H9 (cell line): ENCODE measurements at regions not wholly inside any gene's neighbourhood (a gene's known extent, or its start where the extent isn't known, plus 50 kb on each side); places are given as distances from the start of the nearest gene placed in this dataset.

ENCODE experiments used
- DNase-seq: peaks from one replicate; pipeline ENCODE4 v3.0.0-alpha.2; 2017
- H2AFZ ChIP-seq: one replicate; pipeline ENCODE4 v1.6.1; 2013; ENCODE audit warnings: mild to moderate bottlenecking, low read length, control low read depth, moderate library complexity
- H2AK5ac ChIP-seq: 2 replicates; pipeline ENCODE4 v1.6.1; 2013; ENCODE audit warnings: low read length, control low read depth, mixed read lengths; ENCODE audit not compliant: insufficient read length
- H2BK120ac ChIP-seq: one replicate; pipeline ENCODE4 v1.6.1; 2013; ENCODE audit warnings: low read depth, mild to moderate bottlenecking, low read length, control low read depth, inconsistent platforms; ENCODE audit not compliant: poor library complexity, severe bottlenecking
- H2BK12ac ChIP-seq: 2 replicates; pipeline ENCODE4 v1.6.1; 2013; ENCODE audit warnings: low read length, control low read depth, mixed read lengths, low read depth; ENCODE audit not compliant: insufficient read length
- H2BK15ac ChIP-seq: 2 replicates; pipeline ENCODE4 v1.6.1; 2013; ENCODE audit warnings: low read depth, low read length, control low read depth
- H2BK20ac ChIP-seq: one replicate; pipeline ENCODE4 v1.6.1; 2013; ENCODE audit warnings: low read depth, mild to moderate bottlenecking, low read length, control low read depth, inconsistent platforms; ENCODE audit not compliant: poor library complexity, severe bottlenecking
- H2BK5ac ChIP-seq: 2 replicates; pipeline ENCODE4 v1.6.1; 2013; ENCODE audit warnings: low read length, control low read depth, mixed read lengths; ENCODE audit not compliant: insufficient read length
- H3K14ac ChIP-seq: 2 replicates; pipeline ENCODE4 v1.6.1; 2013; ENCODE audit warnings: low read length, control low read depth; ENCODE audit not compliant: insufficient read depth
- H3K18ac ChIP-seq: 2 replicates; pipeline ENCODE4 v1.6.1; 2013; ENCODE audit warnings: low read depth, mild to moderate bottlenecking, mixed read lengths, low read length, control low read depth; ENCODE audit not compliant: insufficient read length
- H3K23ac ChIP-seq: 2 replicates; pipeline ENCODE4 v1.6.1; 2013; ENCODE audit warnings: low read length, control low read depth, mixed read lengths, low read depth; ENCODE audit not compliant: insufficient read length
- H3K23me2 ChIP-seq: 2 replicates; pipeline ENCODE4 v1.6.1; 2013; ENCODE audit warnings: low read depth, mild to moderate bottlenecking, mixed read lengths, low read length, control low read depth; ENCODE audit not compliant: insufficient read length, poor library complexity, severe bottlenecking
- H3K27ac ChIP-seq: 2 replicates; pipeline ENCODE4 v1.5.1; 2013; ENCODE audit warnings: low read length, control low read depth, mixed read lengths, low read depth; ENCODE audit not compliant: insufficient read length
- H3K27me3 ChIP-seq: 2 replicates; pipeline ENCODE4 v1.6.1; 2013; ENCODE audit warnings: low read length, control low read depth, inconsistent platforms; ENCODE audit not compliant: insufficient read depth
- H3K4ac ChIP-seq: 2 replicates; pipeline ENCODE4 v1.6.1; 2013; ENCODE audit warnings: low read depth, mild to moderate bottlenecking, control low read depth, inconsistent platforms, low read length, moderate library complexity
- H3K4me1 ChIP-seq: 2 replicates; pipeline ENCODE4 v1.6.1; 2013; ENCODE audit warnings: low read length, control low read depth, inconsistent platforms; ENCODE audit not compliant: insufficient read depth
- H3K4me2 ChIP-seq: 2 replicates; pipeline ENCODE4 v1.6.1; 2013; ENCODE audit warnings: low read length, control low read depth, mixed read lengths; ENCODE audit not compliant: insufficient read length, insufficient read depth
- H3K56ac ChIP-seq: 2 replicates; pipeline ENCODE4 v1.6.1; 2013; ENCODE audit warnings: low read depth, mild to moderate bottlenecking, mixed read lengths, low read length, control low read depth; ENCODE audit not compliant: insufficient read length
- H3K79me1 ChIP-seq: 2 replicates; pipeline ENCODE4 v1.6.1; 2013; ENCODE audit warnings: low read depth, mild to moderate bottlenecking, moderate library complexity, low read length, control low read depth, inconsistent platforms; ENCODE audit not compliant: insufficient read depth, poor library complexity, severe bottlenecking
- H3K79me2 ChIP-seq: 2 replicates; pipeline ENCODE4 v1.6.1; 2013; ENCODE audit warnings: low read length, control low read depth, inconsistent platforms; ENCODE audit not compliant: insufficient read depth
- H3K9ac ChIP-seq: 2 replicates; pipeline ENCODE4 v1.6.1; 2013; ENCODE audit warnings: low read length, control low read depth, mixed read lengths; ENCODE audit not compliant: insufficient read length; ENCODE audit errors: extremely low read depth
- H3K9me3 ChIP-seq: one replicate; pipeline ENCODE4 v1.6.1; 2013; ENCODE audit warnings: low read depth, low read length, inconsistent platforms; ENCODE audit not compliant: control insufficient read depth
- H3T11ph ChIP-seq: one replicate; pipeline ENCODE4 v1.6.1; 2013; ENCODE audit warnings: mild to moderate bottlenecking, low read length, control low read depth, inconsistent platforms
- H4K20me1 ChIP-seq: one replicate; pipeline ENCODE4 v1.6.1; 2013; ENCODE audit not compliant: control insufficient read depth, insufficient read length, insufficient read depth
- H4K5ac ChIP-seq: 2 replicates; pipeline ENCODE4 v1.6.1; 2013; ENCODE audit warnings: low read depth, mild to moderate bottlenecking, mixed read lengths, low read length, control low read depth; ENCODE audit not compliant: insufficient read length
- H4K8ac ChIP-seq: replicated peaks from 2 replicates; pipeline ENCODE4 v1.6.1; 2013; ENCODE audit warnings: low read length, control low read depth, mixed read lengths, low read depth; ENCODE audit not compliant: insufficient read length
- H4K91ac ChIP-seq: 2 replicates; pipeline ENCODE4 v1.6.1; 2013; ENCODE audit warnings: low read depth, mild to moderate bottlenecking, moderate library complexity, mixed read lengths, low read length, control low read depth; ENCODE audit not compliant: insufficient read length
- H3K27ac Mint-ChIP-seq, 3 experiments: 2 replicates in 2 of 3; 3 replicates in 1 of 3; pipeline ENCODE4 v1.8.0; 2020 to 2021; ENCODE audit warnings: mixed read lengths in 3 of 3, mild to moderate bottlenecking in 1 of 3, moderate library complexity in 1 of 3
- H3K27me3 Mint-ChIP-seq: 2 replicates; pipeline ENCODE4 v1.8.0; 2021; ENCODE audit warnings: low read depth, mild to moderate bottlenecking, moderate library complexity, mixed read lengths
- H3K36me3 Mint-ChIP-seq, 3 experiments: 2 replicates in 2 of 3; 3 replicates in 1 of 3; pipeline ENCODE4 v1.8.0; 2020 to 2021; ENCODE audit warnings: low read depth in 3 of 3, mixed read lengths in 3 of 3; ENCODE audit not compliant: insufficient read depth in 1 of 3
- H3K4me1 Mint-ChIP-seq, 2 experiments: 2 replicates each; pipeline ENCODE4 v1.8.0; 2020; ENCODE audit warnings: mixed read lengths in 2 of 2
- H3K4me3 Mint-ChIP-seq, 2 experiments: 2 replicates in 1 of 2; 3 replicates in 1 of 2; pipeline ENCODE4 v1.8.0; 2020 to 2021; ENCODE audit warnings: mild to moderate bottlenecking in 2 of 2, mixed read lengths in 2 of 2, moderate library complexity in 1 of 2
- H3K9me3 Mint-ChIP-seq, 2 experiments: 2 replicates in 1 of 2; 3 replicates in 1 of 2; pipeline ENCODE4 v1.8.0; 2020; ENCODE audit warnings: mild to moderate bottlenecking in 2 of 2, mixed read lengths in 2 of 2, moderate library complexity in 1 of 2
- CTCF ChIP-seq: fragments of 200-600 bp; sonication (generic); conservative IDR thresholded peaks from 3 replicates; pipeline ENCODE4 v1.8.0; 2021; ENCODE audit warnings: antibody characterized with exemption, mild to moderate bottlenecking
- WGBS: extraction: QIAGEN DNeasy Blood & Tissue Kit; methylation state at CpG from one replicate; pipeline ENCODE4 v1.1.7; 2013; ENCODE audit warnings: missing lambda C conversion rate, low lambda C conversion rate, mixed read lengths; ENCODE audit not compliant: insufficient read length; ENCODE audit errors: extremely low coverage; 5-methylcytosine and 5-hydroxymethylcytosine counted together

GRCh38 chr13:78521091-78521490 is 82.3 kb downstream of the POU4F1 start:
- H3K4ac ChIP-seq: no peak overlapping the region
- H3K9me3 Mint-ChIP-seq: peaks cover 27 to 30% of the 10 kb centered on the region in 2 experiments
- H2AFZ ChIP-seq: no peak overlapping the region
- H3K4me2 ChIP-seq: no peak overlapping the region
- TF ChIP-seq CTCF: no peak
- H2AK5ac ChIP-seq: no peak overlapping the region
- no peaks in the 10 kb centered on the region for H4K20me1 ChIP-seq
- no CpG with 5 or more reads among the region's 6 CpGs for WGBS
- peaks cover 8 to 24% (median 8%) of the 10 kb centered on the region in 3 experiments; a peak in 6 of 7 replicates for H3K36me3 Mint-ChIP-seq
- peaks cover 6% of the 10 kb centered on the region for H3K9me3 ChIP-seq
- H4K8ac ChIP-seq: no peak overlapping the region
- no peaks in the 10 kb centered on the region for H3K4me1 ChIP-seq
- no peak overlapping the region for H3K23ac ChIP-seq
- H3K27ac ChIP-seq: no peak overlapping the region
- no peak overlapping the region for H3K56ac ChIP-seq
- no peaks in the 10 kb centered on the region for H3K4me1 Mint-ChIP-seq
- no peak overlapping the region for H2BK120ac ChIP-seq
- H3K79me1 ChIP-seq: no peaks in the 10 kb centered on the region
- H3K27ac Mint-ChIP-seq: no peak overlapping the region
- H3K18ac ChIP-seq: no peak overlapping the region
- no peak overlapping the region for H3K4me3 Mint-ChIP-seq
- no peak overlapping the region for H3T11ph ChIP-seq
- H2BK5ac ChIP-seq: no peak overlapping the region
- H4K91ac ChIP-seq: no peak overlapping the region
- no peaks in the 10 kb centered on the region for H3K79me2 ChIP-seq
- no peak overlapping the region for H3K14ac ChIP-seq
- H2BK20ac ChIP-seq: no peak overlapping the region
- H3K23me2 ChIP-seq: no peaks in the 10 kb centered on the region
- no peaks in the 10 kb centered on the region for H3K27me3 ChIP-seq
- no peak overlapping the region for H3K9ac ChIP-seq
- no peak overlapping the region for H2BK15ac ChIP-seq
- H3K27me3 Mint-ChIP-seq: peaks cover 2% of the 10 kb centered on the region
- DNase-seq: no peak
- no peak overlapping the region for H4K5ac ChIP-seq
- H2BK12ac ChIP-seq: no peak overlapping the region
